Neural cell (in vitro differentiated cells): ENCODE measurements at regions not wholly inside any gene's neighbourhood (a gene's known extent, or its start where the extent isn't known, plus 50 kb on each side); places are given as distances from the start of the nearest gene placed in this dataset.

ENCODE experiments used
- H2AFZ ChIP-seq: fragments of 200-600, 300-800 bp; sonication (generic), shearing (Covaris generic); 2 replicates; pipeline ENCODE4 v1.6.0; 2014; ENCODE audit warnings: low read depth, mild to moderate bottlenecking, antibody characterized with exemption, low read length, moderate library complexity
- H3F3A ChIP-seq: fragments of 200-600 bp; shearing (Covaris generic); 2 replicates; pipeline ENCODE4 v1.6.1; 2016; ENCODE audit warnings: mild to moderate bottlenecking, moderate library complexity, mixed read lengths, antibody characterized with exemption, low read length; ENCODE audit not compliant: insufficient read depth, poor library complexity, severe bottlenecking
- H3K27ac ChIP-seq: fragments of 200-600, 300-800 bp; sonication (generic), shearing (Covaris generic); 2 replicates; pipeline ENCODE4 v1.5.1; 2014; ENCODE audit warnings: mild to moderate bottlenecking, low read length, moderate library complexity
- H3K27me3 ChIP-seq: fragments of 300-800, 200-600 bp; sonication (generic), shearing (Covaris generic); 2 replicates; pipeline ENCODE4 v1.6.0; 2014; ENCODE audit warnings: mild to moderate bottlenecking, low read depth, low read length, moderate library complexity; ENCODE audit not compliant: insufficient read depth
- H3K36me3 ChIP-seq: fragments of 300-800, 200-600 bp; sonication (generic), shearing (Covaris generic); 2 replicates; pipeline ENCODE4 v1.5.1; 2014; ENCODE audit warnings: mild to moderate bottlenecking, antibody characterized with exemption, low read length, moderate library complexity; ENCODE audit not compliant: insufficient read depth
- H3K4me2 ChIP-seq: fragments of 300-800, 200-600 bp; sonication (generic), shearing (Covaris generic); 2 replicates; pipeline ENCODE4 v1.6.0; 2014; ENCODE audit warnings: mild to moderate bottlenecking, low read length
- H3K4me3 ChIP-seq: fragments of 300-800, 200-600 bp; sonication (generic), shearing (Covaris generic); 2 replicates; pipeline ENCODE4 v1.5.1; 2014; ENCODE audit warnings: mild to moderate bottlenecking, low read length, moderate library complexity
- H3K79me2 ChIP-seq: fragments of 200-600 bp; shearing (Covaris generic); replicated peaks from 2 replicates; pipeline ENCODE4 v1.6.0; 2014; ENCODE audit warnings: mild to moderate bottlenecking, low read length, moderate library complexity; ENCODE audit not compliant: insufficient read depth
- H3K9ac ChIP-seq: fragments of 300-800, 200-600 bp; sonication (generic), shearing (Covaris generic); 2 replicates; pipeline ENCODE4 v1.6.1; 2016; ENCODE audit warnings: mild to moderate bottlenecking, low read length, mixed read lengths
- H3K9me2 ChIP-seq: fragments of 200-600 bp; shearing (Covaris generic); 2 replicates; pipeline ENCODE4 v1.6.1; 2016; ENCODE audit warnings: mild to moderate bottlenecking, low read length, mixed read lengths; ENCODE audit not compliant: insufficient read depth
- H3K9me3 ChIP-seq: fragments of 200-600, 300-800 bp; sonication (generic), shearing (Covaris generic); 2 replicates; pipeline ENCODE4 v1.6.1; 2016; ENCODE audit warnings: mild to moderate bottlenecking, mixed run types, low read length, moderate library complexity, mixed read lengths
- H4K20me1 ChIP-seq: fragments of 200-600 bp; shearing (Covaris generic); 2 replicates; pipeline ENCODE4 v1.6.1; 2016; ENCODE audit warnings: mild to moderate bottlenecking, mixed run types; ENCODE audit not compliant: insufficient read depth
- EP300 ChIP-seq: fragments of 450-650 bp; conservative IDR thresholded peaks from 2 replicates; pipeline ENCODE4 v1.6.1; 2014; ENCODE audit warnings: antibody characterized with exemption, mild to moderate bottlenecking, moderate library complexity; ENCODE audit not compliant: poor library complexity, severe bottlenecking
- EZH2 ChIP-seq: fragments of 200-600, 300-800 bp; shearing (Covaris generic), sonication (generic); IDR thresholded peaks from 2 replicates; pipeline ENCODE4 v1.6.1; 2014; ENCODE audit warnings: antibody characterized with exemption, low read length, borderline replicate concordance, mild to moderate bottlenecking; ENCODE audit not compliant: insufficient read depth, poor library complexity, severe bottlenecking
- MXI1 ChIP-seq: fragments of 450-650 bp; conservative IDR thresholded peaks from 2 replicates; pipeline ENCODE4 v1.6.1; 2014; ENCODE audit warnings: antibody characterized with exemption, mild to moderate bottlenecking; ENCODE audit not compliant: poor library complexity, severe bottlenecking
- POLR2AphosphoS5 ChIP-seq: IDR thresholded peaks from 2 replicates; pipeline ENCODE4 v1.6.1; 2012
- RAD21 ChIP-seq: fragments of 450-650 bp; conservative IDR thresholded peaks from 2 replicates; pipeline ENCODE4 v1.6.1; 2014; ENCODE audit warnings: antibody characterized with exemption, mild to moderate bottlenecking, moderate library complexity
- SMC3 ChIP-seq: fragments of 450-650 bp; conservative IDR thresholded peaks from 2 replicates; pipeline ENCODE4 v1.6.1; 2014; ENCODE audit warnings: antibody characterized with exemption, mild to moderate bottlenecking, moderate library complexity; ENCODE audit not compliant: poor library complexity
- TAF1 ChIP-seq: IDR thresholded peaks from 2 replicates; pipeline ENCODE4 v1.6.1; 2012; ENCODE audit warnings: low read depth
- TF ChIP-seq, protein P1 (sequence below): IDR thresholded peaks from 2 replicates; pipeline ENCODE4 v1.6.1; 2012; ENCODE audit warnings: borderline replicate concordance
- TF ChIP-seq, protein P2 (sequence below): fragments of 450-650 bp; IDR thresholded peaks from 2 replicates; pipeline ENCODE4 v1.5.1; 2014; ENCODE audit warnings: antibody characterized with exemption, mild to moderate bottlenecking, moderate library complexity; ENCODE audit not compliant: poor library complexity, severe bottlenecking

DNA sequence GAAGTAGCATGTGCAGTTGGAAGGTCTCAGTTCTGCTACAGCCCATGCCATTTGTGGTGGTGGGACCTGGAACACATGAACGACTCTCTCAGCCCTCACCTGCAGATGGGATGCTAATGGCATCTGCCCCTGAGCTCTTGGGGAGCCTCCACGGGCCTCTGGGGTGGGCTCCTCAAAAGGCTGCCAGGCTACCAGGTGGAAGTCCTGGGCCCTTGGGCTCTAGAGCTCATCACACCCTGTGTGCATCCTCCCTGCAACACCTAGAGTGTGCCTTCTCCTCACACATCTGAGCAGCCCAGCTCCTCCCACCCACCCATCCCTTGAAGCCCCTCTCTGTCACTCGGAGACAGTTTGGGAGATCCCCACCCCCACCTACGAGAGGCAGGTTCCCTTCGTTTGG is 231.8 kb upstream of the MYT1L start:
- H3K36me3 ChIP-seq = no peaks in the 10 kb centered on the region
- no peak overlapping the region for H3K4me3 ChIP-seq
- H3F3A ChIP-seq = no peaks in the 10 kb centered on the region
- no peak overlapping the region for H3K4me2 ChIP-seq
- no peaks in the 10 kb centered on the region for H3K27me3 ChIP-seq
- no peaks in the 10 kb centered on the region for H3K9me3 ChIP-seq
- H3K79me2 ChIP-seq = no peaks in the 10 kb centered on the region
- no peaks in the 10 kb centered on the region for H3K9me2 ChIP-seq
- H2AFZ ChIP-seq = no peak overlapping the region
- H3K9ac ChIP-seq = no peak overlapping the region
- no peak for TF ChIP-seq SMC3
- TF ChIP-seq, protein P1, sequence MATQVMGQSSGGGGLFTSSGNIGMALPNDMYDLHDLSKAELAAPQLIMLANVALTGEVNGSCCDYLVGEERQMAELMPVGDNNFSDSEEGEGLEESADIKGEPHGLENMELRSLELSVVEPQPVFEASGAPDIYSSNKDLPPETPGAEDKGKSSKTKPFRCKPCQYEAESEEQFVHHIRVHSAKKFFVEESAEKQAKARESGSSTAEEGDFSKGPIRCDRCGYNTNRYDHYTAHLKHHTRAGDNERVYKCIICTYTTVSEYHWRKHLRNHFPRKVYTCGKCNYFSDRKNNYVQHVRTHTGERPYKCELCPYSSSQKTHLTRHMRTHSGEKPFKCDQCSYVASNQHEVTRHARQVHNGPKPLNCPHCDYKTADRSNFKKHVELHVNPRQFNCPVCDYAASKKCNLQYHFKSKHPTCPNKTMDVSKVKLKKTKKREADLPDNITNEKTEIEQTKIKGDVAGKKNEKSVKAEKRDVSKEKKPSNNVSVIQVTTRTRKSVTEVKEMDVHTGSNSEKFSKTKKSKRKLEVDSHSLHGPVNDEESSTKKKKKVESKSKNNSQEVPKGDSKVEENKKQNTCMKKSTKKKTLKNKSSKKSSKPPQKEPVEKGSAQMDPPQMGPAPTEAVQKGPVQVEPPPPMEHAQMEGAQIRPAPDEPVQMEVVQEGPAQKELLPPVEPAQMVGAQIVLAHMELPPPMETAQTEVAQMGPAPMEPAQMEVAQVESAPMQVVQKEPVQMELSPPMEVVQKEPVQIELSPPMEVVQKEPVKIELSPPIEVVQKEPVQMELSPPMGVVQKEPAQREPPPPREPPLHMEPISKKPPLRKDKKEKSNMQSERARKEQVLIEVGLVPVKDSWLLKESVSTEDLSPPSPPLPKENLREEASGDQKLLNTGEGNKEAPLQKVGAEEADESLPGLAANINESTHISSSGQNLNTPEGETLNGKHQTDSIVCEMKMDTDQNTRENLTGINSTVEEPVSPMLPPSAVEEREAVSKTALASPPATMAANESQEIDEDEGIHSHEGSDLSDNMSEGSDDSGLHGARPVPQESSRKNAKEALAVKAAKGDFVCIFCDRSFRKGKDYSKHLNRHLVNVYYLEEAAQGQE = no peak
- no peak for TF ChIP-seq TAF1
- TF ChIP-seq EP300 = no peak
- no peak for TF ChIP-seq RAD21
- no peak for TF ChIP-seq MXI1
- TF ChIP-seq POLR2AphosphoS5 = no peak
- no peak for TF ChIP-seq EZH2
- no peak overlapping the region for H3K27ac ChIP-seq
- H4K20me1 ChIP-seq = no peaks in the 10 kb centered on the region

DNA sequence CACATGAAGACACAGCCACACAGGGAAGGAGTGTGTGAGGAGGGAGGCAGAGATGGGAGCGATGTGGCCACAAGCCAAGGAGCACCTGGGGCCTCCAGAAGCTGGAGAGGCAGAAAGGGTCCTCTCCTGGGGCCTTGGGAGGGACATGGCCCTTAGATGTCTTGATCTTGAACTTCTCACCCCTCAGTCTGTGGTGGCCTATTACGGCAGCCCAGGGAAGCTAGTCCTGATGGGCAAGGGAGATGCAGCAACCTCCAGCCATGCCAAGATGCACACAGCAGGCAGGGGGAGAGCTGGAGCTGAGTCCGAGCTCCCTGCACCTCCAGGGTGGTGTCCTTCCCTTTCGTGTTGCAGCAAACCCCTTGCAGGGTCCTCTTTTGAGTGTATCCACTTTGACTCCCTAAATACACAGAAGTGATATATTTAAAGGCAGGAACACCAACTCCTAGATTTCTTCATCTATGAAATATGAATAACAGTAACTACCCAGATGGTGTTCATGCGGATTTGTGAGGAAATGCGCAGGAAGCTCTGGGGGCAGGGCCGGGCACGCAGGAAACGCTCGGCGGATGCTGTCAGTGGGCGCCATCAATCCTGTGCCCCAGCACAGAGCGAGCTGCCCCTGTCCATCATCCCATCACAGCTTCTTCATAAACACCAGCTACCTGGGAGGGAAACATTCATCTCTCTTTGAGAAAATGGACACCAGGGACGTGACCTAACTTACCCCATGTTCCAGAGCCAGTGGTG is 230.4 kb upstream of the MYT1L start:
- Histone ChIP-seq H3K9me3 (peaks cover 3% of the 10 kb centered on the region), H3K36me3 (no peaks in the 10 kb centered on the region), H3K27me3 (no peaks in the 10 kb centered on the region), H3K79me2 (no peaks in the 10 kb centered on the region), H3K27ac (no peak overlapping the region), H3K9ac (no peak overlapping the region), H3K4me3 (no peak overlapping the region), H2AFZ (no peak overlapping the region), H3K9me2 (no peaks in the 10 kb centered on the region), H4K20me1 (no peaks in the 10 kb centered on the region), H3F3A (no peaks in the 10 kb centered on the region), H3K4me2 (no peak overlapping the region)
- TF ChIP-seq EP300 (no peak), POLR2AphosphoS5 (no peak), TAF1 (no peak), RAD21 (no peak), MXI1 (no peak), EZH2 (no peak), SMC3 (no peak)
- TF ChIP-seq, protein P1 = no peak
- TF ChIP-seq, protein P2, sequence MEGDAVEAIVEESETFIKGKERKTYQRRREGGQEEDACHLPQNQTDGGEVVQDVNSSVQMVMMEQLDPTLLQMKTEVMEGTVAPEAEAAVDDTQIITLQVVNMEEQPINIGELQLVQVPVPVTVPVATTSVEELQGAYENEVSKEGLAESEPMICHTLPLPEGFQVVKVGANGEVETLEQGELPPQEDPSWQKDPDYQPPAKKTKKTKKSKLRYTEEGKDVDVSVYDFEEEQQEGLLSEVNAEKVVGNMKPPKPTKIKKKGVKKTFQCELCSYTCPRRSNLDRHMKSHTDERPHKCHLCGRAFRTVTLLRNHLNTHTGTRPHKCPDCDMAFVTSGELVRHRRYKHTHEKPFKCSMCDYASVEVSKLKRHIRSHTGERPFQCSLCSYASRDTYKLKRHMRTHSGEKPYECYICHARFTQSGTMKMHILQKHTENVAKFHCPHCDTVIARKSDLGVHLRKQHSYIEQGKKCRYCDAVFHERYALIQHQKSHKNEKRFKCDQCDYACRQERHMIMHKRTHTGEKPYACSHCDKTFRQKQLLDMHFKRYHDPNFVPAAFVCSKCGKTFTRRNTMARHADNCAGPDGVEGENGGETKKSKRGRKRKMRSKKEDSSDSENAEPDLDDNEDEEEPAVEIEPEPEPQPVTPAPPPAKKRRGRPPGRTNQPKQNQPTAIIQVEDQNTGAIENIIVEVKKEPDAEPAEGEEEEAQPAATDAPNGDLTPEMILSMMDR = no peak
